Fibroblast of lung (primary cell): ENCODE measurements at regions not wholly inside any gene's neighbourhood (a gene's known extent, or its start where the extent isn't known, plus 50 kb on each side); places are given as distances from the start of the nearest gene placed in this dataset.

ENCODE experiments used
- EZH2 ChIP-seq: IDR thresholded peaks from 2 replicates; pipeline ENCODE4 v1.5.1; 2012; ENCODE audit warnings: low read length, control low read depth, mild to moderate bottlenecking; ENCODE audit errors: missing control alignments
- TF ChIP-seq, protein P1 (sequence below), 2 donors: IDR thresholded peaks in 1 of 2; conservative IDR thresholded peaks in 1 of 2; 1 replicate in 1 of 2; 2 replicates in 1 of 2; pipeline ENCODE4 v1.5.1; 2011 to 2012; ENCODE audit warnings: low read length in 2 of 2, control low read depth in 1 of 2, inconsistent platforms in 1 of 2, low read depth in 1 of 2, mild to moderate bottlenecking in 1 of 2

DNA sequence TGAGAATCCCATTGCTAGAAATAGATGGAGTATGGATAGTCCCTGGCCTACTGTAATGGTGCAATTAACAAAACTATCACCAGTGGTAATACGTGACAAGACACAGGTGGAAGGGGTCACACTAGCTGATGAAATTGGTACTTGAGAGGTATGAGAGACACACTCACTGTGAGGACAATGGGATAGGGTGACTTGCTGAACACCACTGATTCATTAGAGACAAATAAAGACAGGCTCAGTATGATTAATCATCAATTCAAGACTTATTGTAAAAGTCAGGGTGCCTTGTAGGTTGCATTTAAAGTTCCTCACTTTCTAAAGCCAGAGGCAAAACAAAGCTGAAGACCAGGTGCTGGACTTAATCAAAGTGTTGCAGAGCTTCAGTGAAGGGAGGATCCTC lies 361.6 kb upstream of the EMCN start:
- TF ChIP-seq, protein P1, sequence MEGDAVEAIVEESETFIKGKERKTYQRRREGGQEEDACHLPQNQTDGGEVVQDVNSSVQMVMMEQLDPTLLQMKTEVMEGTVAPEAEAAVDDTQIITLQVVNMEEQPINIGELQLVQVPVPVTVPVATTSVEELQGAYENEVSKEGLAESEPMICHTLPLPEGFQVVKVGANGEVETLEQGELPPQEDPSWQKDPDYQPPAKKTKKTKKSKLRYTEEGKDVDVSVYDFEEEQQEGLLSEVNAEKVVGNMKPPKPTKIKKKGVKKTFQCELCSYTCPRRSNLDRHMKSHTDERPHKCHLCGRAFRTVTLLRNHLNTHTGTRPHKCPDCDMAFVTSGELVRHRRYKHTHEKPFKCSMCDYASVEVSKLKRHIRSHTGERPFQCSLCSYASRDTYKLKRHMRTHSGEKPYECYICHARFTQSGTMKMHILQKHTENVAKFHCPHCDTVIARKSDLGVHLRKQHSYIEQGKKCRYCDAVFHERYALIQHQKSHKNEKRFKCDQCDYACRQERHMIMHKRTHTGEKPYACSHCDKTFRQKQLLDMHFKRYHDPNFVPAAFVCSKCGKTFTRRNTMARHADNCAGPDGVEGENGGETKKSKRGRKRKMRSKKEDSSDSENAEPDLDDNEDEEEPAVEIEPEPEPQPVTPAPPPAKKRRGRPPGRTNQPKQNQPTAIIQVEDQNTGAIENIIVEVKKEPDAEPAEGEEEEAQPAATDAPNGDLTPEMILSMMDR (conservative IDR thresholded peaks at IDR 0.05 in 1 of 2, IDR thresholded peaks at IDR 0.05 in 1 of 2; ENCODE audit: low read depth in 1 of 2, low read length in 2 of 2), result no peak
- no peak for TF ChIP-seq EZH2
